ENCODE measurements at regions not wholly inside any gene's neighbourhood (a gene's known extent, or its start where the extent isn't known, plus 50 kb on each side); places are given as distances from the start of the nearest gene placed in this dataset.

GRCh38 chr3:95627697-95628096 is 1186.7 kb upstream of the EPHA6 start:
- TF ChIP-seq EZH2 (IDR thresholded peaks at IDR 0.05; ENCODE audit: borderline replicate concordance, low read depth, low read length, severe bottlenecking), result no peak
- TF ChIP-seq, protein P1, sequence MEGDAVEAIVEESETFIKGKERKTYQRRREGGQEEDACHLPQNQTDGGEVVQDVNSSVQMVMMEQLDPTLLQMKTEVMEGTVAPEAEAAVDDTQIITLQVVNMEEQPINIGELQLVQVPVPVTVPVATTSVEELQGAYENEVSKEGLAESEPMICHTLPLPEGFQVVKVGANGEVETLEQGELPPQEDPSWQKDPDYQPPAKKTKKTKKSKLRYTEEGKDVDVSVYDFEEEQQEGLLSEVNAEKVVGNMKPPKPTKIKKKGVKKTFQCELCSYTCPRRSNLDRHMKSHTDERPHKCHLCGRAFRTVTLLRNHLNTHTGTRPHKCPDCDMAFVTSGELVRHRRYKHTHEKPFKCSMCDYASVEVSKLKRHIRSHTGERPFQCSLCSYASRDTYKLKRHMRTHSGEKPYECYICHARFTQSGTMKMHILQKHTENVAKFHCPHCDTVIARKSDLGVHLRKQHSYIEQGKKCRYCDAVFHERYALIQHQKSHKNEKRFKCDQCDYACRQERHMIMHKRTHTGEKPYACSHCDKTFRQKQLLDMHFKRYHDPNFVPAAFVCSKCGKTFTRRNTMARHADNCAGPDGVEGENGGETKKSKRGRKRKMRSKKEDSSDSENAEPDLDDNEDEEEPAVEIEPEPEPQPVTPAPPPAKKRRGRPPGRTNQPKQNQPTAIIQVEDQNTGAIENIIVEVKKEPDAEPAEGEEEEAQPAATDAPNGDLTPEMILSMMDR (IDR thresholded peaks at IDR 0.05; ENCODE audit: borderline replicate concordance, extremely low read depth, low read length, poor library complexity, severe bottlenecking), result no peak

All from DND-41 (cell line).